ENCODE measurements at regions not wholly inside any gene's neighbourhood (a gene's known extent, or its start where the extent isn't known, plus 50 kb on each side); places are given as distances from the start of the nearest gene placed in this dataset.
"Not testable (repeated sequence)": the region's sequence is repeated elsewhere in the genome, so short reads cannot be mapped to it uniquely, and the experiment has no call there.

GRCh38 chr18:1133541-1133940, 228.9 kb downstream of the ADCYAP1 start:
- no peak for DNase-seq (ENCODE audit: low spot score)

- DNase-seq (ENCODE audit: low spot score): no peak
These were observed 243.1 kb downstream of the ADCYAP1 start for GRCh38 chr18:1147730-1148129.

- DNase-seq (ENCODE audit: low spot score): no peak
These were observed 245.0 kb downstream of the ADCYAP1 start for GRCh38 chr18:1149709-1150108.

GRCh38 chr18:1150344-1150743, 245.7 kb downstream of the ADCYAP1 start:
- no peak for DNase-seq (ENCODE audit: low spot score)

GRCh38 chr18:1152958-1153357, 248.3 kb downstream of the ADCYAP1 start:
- DNase-seq (ENCODE audit: low spot score): not testable (repeated sequence)

GRCh38 chr18:1173593-1173992, 268.9 kb downstream of the ADCYAP1 start:
- DNase-seq (ENCODE audit: low spot score): no peak

- DNase-seq (ENCODE audit: low spot score): no peak
These were observed 272.6 kb downstream of the ADCYAP1 start for GRCh38 chr18:1177232-1177631.

- DNase-seq (ENCODE audit: low spot score): no peak
These were observed 286.7 kb downstream of the ADCYAP1 start for GRCh38 chr18:1191341-1191740.

DNA sequence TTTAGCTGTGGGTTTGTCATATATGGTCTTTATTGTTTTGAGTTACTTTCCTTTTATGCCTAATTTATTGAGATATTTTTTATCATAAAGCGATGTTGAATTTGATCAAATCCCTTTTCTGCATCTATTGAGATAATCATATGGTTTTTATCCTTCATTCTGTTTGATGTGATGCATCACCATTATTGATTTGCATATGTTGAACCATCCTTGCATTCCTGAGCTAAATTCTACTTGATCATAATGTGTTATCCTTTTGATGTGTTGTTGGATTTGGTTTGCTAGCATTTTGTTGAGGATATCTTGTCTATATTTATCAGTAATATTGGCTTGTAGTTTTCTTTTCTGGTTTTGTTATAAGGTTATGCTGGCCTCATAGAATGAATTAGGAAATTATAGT, 308.5 kb downstream of the ADCYAP1 start:
- DNase-seq (ENCODE audit: low spot score): no peak

GRCh38 chr18:1222880-1223279, 318.2 kb downstream of the ADCYAP1 start:
- no peak for DNase-seq (ENCODE audit: low spot score)

- DNase-seq (ENCODE audit: low spot score): no peak
These were observed 322.4 kb downstream of the ADCYAP1 start for GRCh38 chr18:1227025-1227424.

DNA sequence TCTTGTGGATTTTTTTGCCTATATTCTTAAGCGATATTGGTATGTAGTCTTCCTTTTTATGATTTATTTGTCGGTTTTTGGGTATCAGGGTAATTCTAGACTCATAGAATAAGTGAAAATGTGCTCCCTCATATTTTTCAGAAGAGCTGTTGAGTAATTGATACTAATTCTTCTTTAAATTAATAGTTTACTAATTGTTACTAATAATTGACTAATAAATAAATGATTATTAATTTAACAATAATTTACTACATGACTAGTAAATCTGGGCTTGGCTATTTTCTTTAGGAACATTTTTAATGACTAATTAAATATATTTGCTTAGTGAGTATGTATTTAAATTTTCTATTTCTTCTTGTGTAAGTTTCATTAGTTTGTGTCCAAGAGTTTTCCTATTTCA, 325.0 kb downstream of the ADCYAP1 start:
- no peak for DNase-seq (ENCODE audit: low spot score)

DNA sequence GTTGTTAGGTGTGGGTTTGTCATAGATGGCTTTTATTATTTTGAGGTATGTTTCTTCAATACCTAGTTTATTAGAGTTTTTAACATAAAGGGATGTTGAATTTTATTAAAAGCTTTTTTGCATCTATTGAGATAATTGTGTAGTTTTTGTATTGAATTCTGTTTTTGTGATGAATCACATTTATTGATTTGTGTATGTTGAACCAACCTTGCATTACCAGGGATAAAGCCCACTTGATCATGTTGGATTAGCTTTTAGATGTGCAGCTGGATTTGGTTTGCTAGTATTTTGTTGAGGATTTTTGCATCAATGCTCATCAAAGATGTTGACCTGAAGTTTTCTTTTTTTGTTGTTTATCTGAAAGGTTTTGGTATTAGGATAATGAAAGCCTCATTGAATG, 328.2 kb downstream of the ADCYAP1 start:
- DNase-seq (ENCODE audit: low spot score): no peak

- no peak for DNase-seq (ENCODE audit: low spot score)
These were observed 336.0 kb downstream of the ADCYAP1 start for GRCh38 chr18:1240701-1241100.

DNA sequence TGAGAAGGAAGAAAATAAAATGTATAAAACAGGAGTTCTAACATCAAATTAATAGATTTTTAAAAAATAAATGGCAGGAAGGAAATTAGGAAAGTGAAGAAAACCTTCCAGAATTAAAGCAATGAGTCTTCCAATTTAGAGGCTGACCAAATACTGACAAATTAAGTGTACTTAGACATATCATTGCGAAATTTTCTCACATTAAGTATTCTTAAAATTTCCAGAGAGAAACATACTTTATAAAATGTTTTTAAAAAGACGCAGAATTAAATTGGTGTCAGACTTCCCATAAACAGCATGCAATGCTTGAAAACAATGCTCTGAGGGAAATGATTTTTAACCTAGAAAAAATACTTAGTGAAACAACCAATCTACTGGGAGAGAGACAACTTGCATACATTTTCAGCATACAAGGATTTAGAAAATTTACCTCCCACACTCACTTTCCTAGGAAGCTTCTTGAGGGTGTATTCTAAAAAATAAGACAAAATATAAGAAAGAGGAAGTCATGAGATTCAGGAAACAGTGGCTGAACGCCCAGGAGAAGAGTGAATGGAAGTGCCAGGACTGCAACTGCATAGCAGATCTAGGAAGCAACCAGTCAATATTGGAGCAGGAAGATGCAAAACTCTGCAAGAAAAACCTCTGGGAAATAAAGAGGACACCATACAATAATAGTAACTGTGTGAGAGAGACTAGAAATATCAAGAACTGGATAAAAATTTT, 339.9 kb downstream of the ADCYAP1 start:
- DNase-seq (ENCODE audit: low spot score): no peak

- no peak for DNase-seq (ENCODE audit: low spot score)
These were observed 342.2 kb downstream of the ADCYAP1 start for GRCh38 chr18:1246827-1247226.

GRCh38 chr18:1252534-1252933, 347.9 kb downstream of the ADCYAP1 start:
- DNase-seq (ENCODE audit: low spot score): no peak

DNA sequence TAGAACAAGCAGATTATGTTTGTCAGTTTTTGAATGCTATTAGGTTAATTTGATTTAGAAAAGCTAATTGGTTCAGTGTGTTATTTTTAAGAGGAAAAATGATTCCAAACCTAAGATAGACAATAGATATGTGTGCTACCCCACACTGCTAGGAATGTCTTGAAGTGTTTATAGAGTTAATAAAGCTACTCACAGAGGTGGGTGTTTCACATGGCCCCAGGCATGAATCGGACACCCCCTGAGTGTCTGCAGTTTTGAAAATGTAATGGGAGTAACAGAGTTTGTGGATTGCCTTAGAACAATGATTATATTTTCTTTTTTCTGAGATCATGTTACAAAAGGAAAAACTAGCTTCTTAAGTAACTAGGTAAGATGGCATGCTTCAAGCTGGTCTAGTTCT, 348.3 kb downstream of the ADCYAP1 start:
- DNase-seq (ENCODE audit: low spot score): no peak

DNA sequence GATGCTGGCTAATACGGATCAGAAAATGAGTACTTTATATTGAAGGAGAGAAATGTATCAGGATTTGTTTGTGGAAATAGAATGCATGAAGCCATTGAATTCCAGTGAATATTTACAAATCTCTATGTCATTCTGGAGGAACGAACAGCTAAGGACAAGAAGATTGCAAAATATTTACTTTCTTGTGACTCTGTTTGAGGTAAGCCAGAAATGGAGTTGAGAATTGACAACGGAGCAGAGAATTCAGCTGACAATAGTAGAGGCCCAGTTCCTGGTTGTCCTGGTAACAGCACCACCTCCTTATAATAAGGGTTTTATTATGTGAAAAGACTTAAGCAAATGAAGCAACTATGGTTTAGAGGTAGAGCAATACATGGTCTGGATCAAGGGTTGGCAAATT, 349.2 kb downstream of the ADCYAP1 start:
- no peak for DNase-seq (ENCODE audit: low spot score)

- no peak for DNase-seq (ENCODE audit: low spot score)
These were observed 356.4 kb downstream of the ADCYAP1 start for GRCh38 chr18:1261054-1261453.

GRCh38 chr18:1267021-1267420, 362.4 kb downstream of the ADCYAP1 start:
- DNase-seq (ENCODE audit: low spot score): no peak

- DNase-seq (ENCODE audit: low spot score): no peak
These were observed 365.4 kb downstream of the ADCYAP1 start for GRCh38 chr18:1270081-1270480.

GRCh38 chr18:1273469-1273868, 368.8 kb downstream of the ADCYAP1 start:
- DNase-seq (ENCODE audit: low spot score): no peak

DNA sequence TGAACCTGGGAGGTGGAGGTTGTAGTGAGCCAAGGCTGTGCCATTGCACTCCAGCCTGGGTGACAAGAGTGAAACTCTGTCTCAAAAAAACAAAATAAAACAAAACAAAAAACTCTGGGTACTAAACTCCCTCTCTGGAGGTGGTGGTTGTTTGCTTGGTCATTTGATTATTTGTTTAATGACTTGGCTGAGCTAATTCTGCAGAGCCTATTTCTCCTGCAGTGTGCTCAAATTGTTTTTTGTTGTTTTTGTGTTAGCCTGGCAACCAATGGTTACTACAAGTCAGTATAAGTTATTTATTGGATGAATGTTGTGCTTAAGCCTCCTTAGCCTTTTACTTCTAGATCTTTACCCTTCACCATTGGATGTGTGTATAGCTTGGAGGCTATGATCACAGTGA, 387.5 kb downstream of the ADCYAP1 start:
- no peak for DNase-seq (ENCODE audit: low spot score)
